GM12878 (cell line): ENCODE measurements at regions not wholly inside any gene's neighbourhood (a gene's known extent, or its start where the extent isn't known, plus 50 kb on each side); places are given as distances from the start of the nearest gene placed in this dataset.

Source experiments
- ATAC-seq: fragments of 200-7000 bp; cut with Tn5 transposase; 3 replicates; pipeline ENCODE4 v1.9.1; 2020; ENCODE audit warnings: mild to moderate bottlenecking, moderate library complexity
- BruUV-seq: library from RNA; stranded (reverse); fragments of 400-500 nt; replicated peaks from 2 replicates; lab custom pipeline; 2021; lab: Mats Ljungman, UMichigan
- CTCF ChIA-PET: fragments of 300-600 bp; sonication (Branson Sonifier 250); formaldehyde crosslinking; extraction: SDS; loops from one replicate; lab custom pipeline; 2021; ENCODE audit warnings: inconsistent platforms; lab: Yijun Ruan, JAX
- POLR2A ChIA-PET: fragments of 350-600 bp; formaldehyde crosslinking; extraction: SDS; loops from one replicate; lab custom pipeline; 2021; ENCODE audit warnings: inconsistent platforms; lab: Charles Lee
- RAD21 ChIA-PET: fragments of 300-600 bp; sonication (Branson Sonifier 250); formaldehyde crosslinking; loops from one replicate; lab custom pipeline; 2023; ENCODE audit warnings: antibody characterized with exemption; ENCODE audit not compliant: unreplicated experiment; lab: Charles Lee
- SMC1A ChIA-PET: fragments of 300-600 bp; sonication (Branson Sonifier 250); formaldehyde crosslinking; loops from one replicate; lab custom pipeline; 2023; ENCODE audit not compliant: unreplicated experiment, uncharacterized antibody; lab: Charles Lee
- DNase-seq: peaks from one replicate; pipeline ENCODE4 v3.0.0-alpha.2; 2011; ENCODE audit warnings: low read depth, low spot score
- FAIRE-seq: peaks from 3 replicates; lab custom pipeline; 2011; peaks lifted over from hg19 to GRCh38; lab: Jason Lieb, UNC
- H2AFZ ChIP-seq: 2 replicates; pipeline ENCODE4 v1.6.0; 2011; ENCODE audit warnings: low read depth, low read length, control low read depth; ENCODE audit not compliant: control insufficient read depth
- H3K27ac ChIP-seq: 2 replicates; pipeline ENCODE4 v1.5.1; 2011; ENCODE audit warnings: control low read depth; ENCODE audit not compliant: control insufficient read depth, insufficient read depth
- H3K27me3 ChIP-seq, 2 experiments: replicated peaks in 1 of 2; 2 replicates each; pipeline versions ENCODE4 v1.6.0 to v1.6.1; 2011; ENCODE audit warnings: low read length in 1 of 2; ENCODE audit not compliant: control insufficient read depth in 2 of 2, insufficient read depth in 2 of 2
- H3K36me3 ChIP-seq, 2 experiments: 2 replicates each; pipeline ENCODE4 v1.5.1; 2011; ENCODE audit warnings: low read length in 1 of 2; ENCODE audit not compliant: control insufficient read depth in 2 of 2, insufficient read depth in 2 of 2
- H3K4me1 ChIP-seq: 2 replicates; pipeline ENCODE4 v1.6.1; 2011; ENCODE audit warnings: mild to moderate bottlenecking, low read length, moderate library complexity, mixed read lengths; ENCODE audit not compliant: control insufficient read depth, insufficient read depth
- H3K4me2 ChIP-seq: 2 replicates; pipeline ENCODE4 v1.6.0; 2011; ENCODE audit warnings: control low read depth; ENCODE audit not compliant: control insufficient read depth, insufficient read depth
- H3K4me3 ChIP-seq: fragments of 200-600 bp; sonication (generic); 2 replicates; pipeline ENCODE4 v1.5.1; 2016
- H3K79me2 ChIP-seq: 2 replicates; pipeline ENCODE4 v1.6.0; 2011; ENCODE audit warnings: low read length; ENCODE audit not compliant: control insufficient read depth, insufficient read depth
- H3K9ac ChIP-seq: 2 replicates; pipeline ENCODE4 v1.8.0; 2011; ENCODE audit warnings: low read length, control low read depth, mixed read lengths; ENCODE audit not compliant: control insufficient read depth, insufficient read depth
- H3K9me3 ChIP-seq: replicated peaks from 3 replicates; pipeline ENCODE4 v1.5.1; 2011; ENCODE audit warnings: mild to moderate bottlenecking, low read length; ENCODE audit not compliant: control insufficient read depth, insufficient read depth
- H4K20me1 ChIP-seq: 2 replicates; pipeline ENCODE4 v1.6.0; 2011; ENCODE audit not compliant: control insufficient read depth, insufficient read depth
- DPF2 ChIP-seq: fragments of 450-650 bp; IDR thresholded peaks from 2 replicates; pipeline ENCODE4 v1.6.1; 2017; ENCODE audit warnings: mild to moderate bottlenecking
- E2F8 ChIP-seq: fragments of 450-650 bp; IDR thresholded peaks from 2 replicates; pipeline ENCODE4 v1.6.1; 2018; ENCODE audit warnings: mild to moderate bottlenecking, low read depth, moderate library complexity; ENCODE audit not compliant: partially characterized antibody
- IRF4 ChIP-seq: IDR thresholded peaks from 2 replicates; pipeline ENCODE4 v1.6.1; 2011; ENCODE audit warnings: low read depth, low read length
- KDM1A ChIP-seq: fragments of 200-600 bp; sonication (generic); IDR thresholded peaks from 2 replicates; pipeline ENCODE4 v1.6.1; 2016; ENCODE audit warnings: borderline replicate concordance
- POU2F2 ChIP-seq: IDR thresholded peaks from 3 replicates; pipeline ENCODE4 v1.6.1; 2011; ENCODE audit warnings: low read depth, mild to moderate bottlenecking, low read length, borderline replicate concordance
- ZBTB4 ChIP-seq: fragments of 450-650 bp; formaldehyde crosslinking; IDR thresholded peaks from 2 replicates; pipeline ENCODE4 v1.4.0; 2022; ENCODE audit warnings: mild to moderate bottlenecking, moderate library complexity
- WGBS: methylation state at CpG from one replicate; pipeline ENCODE4 v1.1.6; 2016; ENCODE audit warnings: low lambda C conversion rate; ENCODE audit not compliant: insufficient replicate concordance, insufficient coverage; ENCODE audit errors: missing lambda C conversion rate; 5-methylcytosine and 5-hydroxymethylcytosine counted together
- in situ Hi-C: fragments of 300-500 bp; cut with MboI; formaldehyde crosslinking; loops from 9 replicates; pipeline ENCODE4 v1.14.3; 2018; ENCODE audit warnings: mixed read lengths
- intact Hi-C: fragments of 100-400 bp; cut with micrococcal nuclease; formaldehyde crosslinking; loops from one replicate; pipeline ENCODE4 v1.14.2; 2022; ENCODE audit not compliant: unreplicated experiment

- Histone ChIP-seq H3K4me3 (no peak overlapping the region), H3K79me2 (no peaks in the 10 kb centered on the region), H3K4me2 (no peak overlapping the region), H3K27ac (no peak overlapping the region), H3K4me1 (no peaks in the 10 kb centered on the region), H3K9me3 (no peaks in the 10 kb centered on the region), H3K36me3 (no peaks in the 10 kb centered on the region), H2AFZ (no peak overlapping the region), H3K9ac (no peak overlapping the region), H4K20me1 (no peaks in the 10 kb centered on the region), H3K27me3 (no peaks in the 10 kb centered on the region)
- FAIRE-seq (no peak), DNase-seq (no peak), ATAC-seq (no peak)
- intact Hi-C loops (no loop called here), in situ Hi-C loops (no loop called here)
- 0% methylated on average over 1 of the region's 1 CpG for WGBS
- no TSS peak for BruUV-seq
- CTCF ChIA-PET: interaction anchor here (0.8 kb wide), 1 partner anchor 18 kb away, joined by 3 read pairs; no protein-coding TSS in a partner anchor
- TF ChIP-seq IRF4 (no peak), ZBTB4 (CRISPR knock-in tag) (no peak), KDM1A (no peak), E2F8 (no peak), DPF2 (no peak), POU2F2 (no peak)
- SMC1A ChIA-PET: interaction anchor here (1.0 kb wide), 1 partner anchor 29 kb away, joined by 3 read pairs; no protein-coding TSS in a partner anchor
- RAD21 ChIA-PET: no interaction called here
- POLR2A ChIA-PET: no interaction called here
Observed at GRCh38 chr6:6771224-6771945, 182.9 kb downstream of the LY86 start.
